ENCODE measurements at regions not wholly inside any gene's neighbourhood (a gene's known extent, or its start where the extent isn't known, plus 50 kb on each side); places are given as distances from the start of the nearest gene placed in this dataset.

DNA sequence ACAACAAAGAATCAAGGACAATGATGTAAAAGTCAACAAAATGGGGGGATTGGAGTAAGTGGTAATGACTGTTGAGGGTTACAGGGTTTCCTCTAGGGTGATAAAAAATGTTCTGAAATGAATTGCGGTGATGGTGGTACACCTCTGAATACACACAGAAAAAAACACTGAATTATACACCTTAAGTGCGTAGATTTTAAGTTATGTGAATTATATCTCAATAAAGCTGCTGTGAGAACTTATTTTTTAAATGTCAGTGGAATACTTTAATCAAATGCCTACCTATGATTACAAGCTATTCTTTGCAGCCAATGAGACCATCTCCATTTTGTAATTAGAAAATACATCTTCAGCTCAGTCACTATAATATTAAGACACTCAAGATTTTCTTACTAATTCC is 53.5 kb downstream of the ZNF608 start:
- Histone ChIP-seq H3K9me3 (ENCODE audit: insufficient read depth, low read depth, low read length) (no peaks in the 10 kb centered on the region), H3K9ac (ENCODE audit: low read depth, low read length) (no peak overlapping the region), H3K36me3 (ENCODE audit: insufficient read depth, low read length) (peaks cover 12% of the 10 kb centered on the region), H3K4me1 (ENCODE audit: insufficient read depth, low read length) (peaks cover 8% of the 10 kb centered on the region), H3K27me3 (ENCODE audit: insufficient read depth, low read length) (no peaks in the 10 kb centered on the region), H3K27ac (ENCODE audit: low read depth, low read length) (no peak overlapping the region), H3K4me3 (ENCODE audit: low read length) (no peak overlapping the region)
- no CpG with 5 or more reads among the region's 2 CpGs for WGBS

GRCh38 chr5:124692324-124692723 is 54.1 kb downstream of the ZNF608 start:
- no peak overlapping the region for H3K27ac ChIP-seq (ENCODE audit: low read depth, low read length)
- H3K9me3 ChIP-seq (ENCODE audit: insufficient read depth, low read depth, low read length), result no peaks in the 10 kb centered on the region
- H3K27me3 ChIP-seq (ENCODE audit: insufficient read depth, low read length), result no peaks in the 10 kb centered on the region
- H3K36me3 ChIP-seq (ENCODE audit: insufficient read depth, low read length), result peaks cover 12% of the 10 kb centered on the region
- H3K4me1 ChIP-seq (ENCODE audit: insufficient read depth, low read length), result peaks cover 7% of the 10 kb centered on the region
- no peak overlapping the region for H3K9ac ChIP-seq (ENCODE audit: low read depth, low read length)
- no peak overlapping the region for H3K4me3 ChIP-seq (ENCODE audit: low read length)
- 90% methylated on average over 3 of the region's 3 CpGs for WGBS

DNA sequence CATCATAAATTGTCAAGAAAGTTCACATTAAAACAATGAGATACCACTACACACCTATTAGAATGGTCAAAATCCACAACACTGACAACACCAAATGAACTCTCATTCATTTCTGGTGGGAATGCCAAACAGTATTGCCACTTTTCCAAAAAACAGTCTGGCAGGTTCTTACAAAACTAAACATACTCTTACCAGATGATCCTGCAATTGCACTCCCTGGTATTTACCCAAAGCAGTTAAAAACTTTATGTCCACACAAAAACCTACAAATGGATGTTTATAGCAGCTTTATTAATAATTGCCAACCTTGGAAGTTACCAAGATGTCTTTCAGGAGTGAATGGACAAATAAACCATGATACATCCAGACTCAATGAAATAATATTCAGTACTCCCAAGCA is 56.8 kb downstream of the ZNF608 start:
- H3K4me3 ChIP-seq (ENCODE audit: low read length), result no peak overlapping the region
- no peak overlapping the region for H3K27ac ChIP-seq (ENCODE audit: low read depth, low read length)
- H3K36me3 ChIP-seq (ENCODE audit: insufficient read depth, low read length), result peaks cover 8% of the 10 kb centered on the region
- no peak overlapping the region for H3K9ac ChIP-seq (ENCODE audit: low read depth, low read length)
- peaks cover 20% of the 10 kb centered on the region for H3K4me1 ChIP-seq (ENCODE audit: insufficient read depth, low read length)
- no peaks in the 10 kb centered on the region for H3K27me3 ChIP-seq (ENCODE audit: insufficient read depth, low read length)
- H3K9me3 ChIP-seq (ENCODE audit: insufficient read depth, low read depth, low read length), result no peaks in the 10 kb centered on the region

GRCh38 chr5:124686239-124687004 is 60.0 kb downstream of the ZNF608 start:
- H3K27ac ChIP-seq (ENCODE audit: low read depth, low read length), result no peak overlapping the region
- no peak overlapping the region for H3K4me3 ChIP-seq (ENCODE audit: low read length)
- H3K36me3 ChIP-seq (ENCODE audit: insufficient read depth, low read length), result peaks cover 7% of the 10 kb centered on the region
- H3K4me1 ChIP-seq (ENCODE audit: insufficient read depth, low read length), result peaks cover 21% of the 10 kb centered on the region; the same call in 1 of the 2 replicates
- no peaks in the 10 kb centered on the region for H3K9me3 ChIP-seq (ENCODE audit: insufficient read depth, low read depth, low read length)
- no peaks in the 10 kb centered on the region for H3K27me3 ChIP-seq (ENCODE audit: insufficient read depth, low read length)
- WGBS, result 90% methylated on average over 3 of the region's 3 CpGs
- no peak overlapping the region for H3K9ac ChIP-seq (ENCODE audit: low read depth, low read length)

DNA sequence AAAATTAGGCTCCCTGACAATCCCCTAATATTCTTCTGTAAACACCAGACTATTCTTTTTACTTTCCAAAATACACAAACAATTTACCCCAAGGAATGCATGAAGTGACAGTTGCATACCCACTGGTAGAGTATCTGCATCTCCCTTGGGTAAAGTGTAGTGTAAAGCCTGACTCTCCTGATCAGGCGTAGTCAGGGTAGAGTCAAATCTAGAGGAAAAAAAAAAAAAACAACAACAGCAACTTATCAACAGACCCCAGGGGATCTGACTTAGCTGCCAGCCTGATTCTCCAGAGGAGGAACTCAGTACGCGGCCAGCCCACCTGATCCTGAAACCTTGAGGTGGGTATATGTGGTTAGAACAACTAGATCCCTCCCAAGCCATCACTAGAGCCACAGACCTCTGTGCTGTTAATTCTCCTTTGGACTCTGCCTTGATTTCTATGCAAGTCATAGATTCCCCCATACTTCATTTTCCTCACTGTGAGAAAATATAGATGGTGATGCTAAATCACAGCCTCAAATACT is 61.0 kb downstream of the ZNF608 start:
- H3K9ac ChIP-seq (ENCODE audit: low read depth, low read length), result no peak overlapping the region
- no peak overlapping the region for H3K27ac ChIP-seq (ENCODE audit: low read depth, low read length)
- peaks cover 25% of the 10 kb centered on the region for H3K4me1 ChIP-seq (ENCODE audit: insufficient read depth, low read length)
- no CpG with 5 or more reads among the region's 3 CpGs for WGBS
- H3K36me3 ChIP-seq (ENCODE audit: insufficient read depth, low read length), result 0 out of 2 replicates have a peak, but pooled peaks cover 4% of the 10 kb centered on the region
- H3K4me3 ChIP-seq (ENCODE audit: low read length), result no peak overlapping the region
- no peaks in the 10 kb centered on the region for H3K9me3 ChIP-seq (ENCODE audit: insufficient read depth, low read depth, low read length)
- H3K27me3 ChIP-seq (ENCODE audit: insufficient read depth, low read length), result no peaks in the 10 kb centered on the region

DNA sequence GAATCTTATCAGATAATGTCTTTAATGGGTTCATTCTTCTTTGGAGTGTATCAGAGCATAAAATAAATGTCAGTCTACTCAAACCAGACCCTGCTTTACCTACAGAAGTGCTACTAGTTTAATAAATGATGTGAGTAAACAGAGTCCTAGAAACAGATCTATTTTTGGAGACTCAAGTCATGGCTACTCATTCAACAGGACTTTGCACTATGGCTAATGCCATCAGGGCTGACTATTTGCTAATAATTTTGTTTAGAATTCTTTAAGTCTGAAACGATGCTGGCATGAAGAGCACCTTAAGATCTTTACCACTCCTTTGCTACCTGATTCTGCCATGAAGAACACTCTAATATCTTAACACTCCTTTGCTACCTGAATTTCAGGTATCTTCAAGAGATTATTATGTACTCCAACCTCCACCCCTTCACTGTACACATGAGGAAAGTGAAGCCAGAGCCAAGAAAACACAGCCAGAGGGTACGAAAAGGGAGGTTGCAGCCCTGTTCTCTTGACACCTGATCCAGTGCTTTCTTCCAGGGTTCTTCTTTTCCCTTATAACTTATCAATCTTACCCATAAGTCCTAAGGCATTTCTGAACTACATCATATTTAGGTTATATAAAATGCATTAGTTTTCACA is 62.4 kb downstream of the ZNF608 start:
- whole genome bisulfite sequencing, result 97% methylated on average over 2 of the region's 2 CpGs
- no peak overlapping the region for H3K9ac ChIP-seq (ENCODE audit: low read depth, low read length)
- H3K4me3 ChIP-seq (ENCODE audit: low read length), result no peak overlapping the region
- no peak overlapping the region for H3K27ac ChIP-seq (ENCODE audit: low read depth, low read length)
- no peaks in the 10 kb centered on the region for H3K9me3 ChIP-seq (ENCODE audit: insufficient read depth, low read depth, low read length)
- H3K4me1 ChIP-seq (ENCODE audit: insufficient read depth, low read length), result peaks cover 39% of the 10 kb centered on the region
- H3K27me3 ChIP-seq (ENCODE audit: insufficient read depth, low read length), result no peaks in the 10 kb centered on the region
- 0 out of 2 replicates have a peak, but pooled peaks cover 4% of the 10 kb centered on the region for H3K36me3 ChIP-seq (ENCODE audit: insufficient read depth, low read length)

- no peak overlapping the region for H3K4me3 ChIP-seq (ENCODE audit: low read length)
- H3K9me3 ChIP-seq (ENCODE audit: insufficient read depth, low read depth, low read length), result no peaks in the 10 kb centered on the region
- H3K27me3 ChIP-seq (ENCODE audit: insufficient read depth, low read length), result no peaks in the 10 kb centered on the region
- H3K36me3 ChIP-seq (ENCODE audit: insufficient read depth, low read length), result no peaks in the 10 kb centered on the region
- peak overlapping the region; percentile 23; the same call in 1 of the 2 replicates for H3K27ac ChIP-seq (ENCODE audit: low read depth, low read length)
- WGBS, result 83% methylated on average over 3 of the region's 4 CpGs
- H3K9ac ChIP-seq (ENCODE audit: low read depth, low read length), result 0 out of 2 replicates have a peak overlapping the region, but pooled peaks have one; percentile 3
- H3K4me1 ChIP-seq (ENCODE audit: insufficient read depth, low read length), result peaks cover 58% of the 10 kb centered on the region
Observed at GRCh38 chr5:124679578-124680199, 66.8 kb downstream of the ZNF608 start.

DNA sequence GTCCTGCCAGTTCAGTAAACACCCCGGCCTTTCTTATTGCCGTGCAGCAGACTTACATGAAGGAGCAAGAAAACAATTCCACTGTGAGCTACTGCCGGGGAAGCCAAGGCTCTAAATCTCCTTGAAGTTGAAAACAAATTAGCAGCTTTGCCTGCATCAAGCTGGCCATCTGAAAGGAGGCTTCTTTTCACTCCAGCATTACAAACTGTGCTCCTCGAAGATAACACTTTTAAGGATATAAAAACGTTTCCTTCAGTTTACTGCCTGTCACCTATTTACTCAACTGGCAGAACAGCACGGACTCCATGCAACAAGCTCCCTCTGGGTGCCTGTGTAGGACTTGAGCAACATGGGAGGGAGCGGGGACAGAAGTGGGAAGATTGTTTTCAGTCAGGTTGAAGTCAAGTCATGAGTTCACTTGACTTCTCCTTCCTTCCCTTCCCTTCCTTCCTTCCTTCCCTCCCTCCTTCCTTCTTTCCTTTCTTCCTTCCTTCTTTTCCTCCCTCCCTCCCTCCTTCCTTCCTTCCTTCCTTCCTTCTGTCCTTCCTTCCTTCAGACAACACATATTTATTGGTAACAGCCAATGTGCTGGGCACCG is 67.4 kb downstream of the ZNF608 start:
- Histone ChIP-seq H3K27ac (ENCODE audit: low read depth, low read length) (peak overlapping the region; percentile 36; the same call in 1 of the 2 replicates), H3K36me3 (ENCODE audit: insufficient read depth, low read length) (no peaks in the 10 kb centered on the region), H3K4me3 (ENCODE audit: low read length) (no peak overlapping the region), H3K9ac (ENCODE audit: low read depth, low read length) (no peak overlapping the region), H3K9me3 (ENCODE audit: insufficient read depth, low read depth, low read length) (no peaks in the 10 kb centered on the region), H3K4me1 (ENCODE audit: insufficient read depth, low read length) (peaks cover 56% of the 10 kb centered on the region), H3K27me3 (ENCODE audit: insufficient read depth, low read length) (no peaks in the 10 kb centered on the region)
- 75% methylated on average over 8 of the region's 8 CpGs for WGBS

GRCh38 chr5:124678468-124678867 is 68.0 kb downstream of the ZNF608 start:
- no peak overlapping the region for H3K9ac ChIP-seq (ENCODE audit: low read depth, low read length)

GRCh38 chr5:124677374-124678351 is 68.8 kb downstream of the ZNF608 start:
- 89% methylated on average over 9 of the region's 9 CpGs for WGBS
- Histone ChIP-seq H3K36me3 (ENCODE audit: insufficient read depth, low read length) (no peaks in the 10 kb centered on the region), H3K4me3 (ENCODE audit: low read length) (no peak overlapping the region), H3K9ac (ENCODE audit: low read depth, low read length) (no peak overlapping the region), H3K27me3 (ENCODE audit: insufficient read depth, low read length) (no peaks in the 10 kb centered on the region), H3K27ac (ENCODE audit: low read depth, low read length) (0 out of 2 replicates have a peak overlapping the region, but pooled peaks have one; percentile 36), H3K4me1 (ENCODE audit: insufficient read depth, low read length) (peaks cover 66% of the 10 kb centered on the region), H3K9me3 (ENCODE audit: insufficient read depth, low read depth, low read length) (no peaks in the 10 kb centered on the region)

More at GRCh38 chr5:124678468-124678867, 68.0 kb downstream of the ZNF608 start:
- no peak overlapping the region for H3K4me3 ChIP-seq (ENCODE audit: low read length)
- H3K36me3 ChIP-seq (ENCODE audit: insufficient read depth, low read length), result no peaks in the 10 kb centered on the region
- no peaks in the 10 kb centered on the region for H3K9me3 ChIP-seq (ENCODE audit: insufficient read depth, low read depth, low read length)
- 91% methylated on average over 4 of the region's 4 CpGs for WGBS
- H3K27me3 ChIP-seq (ENCODE audit: insufficient read depth, low read length), result no peaks in the 10 kb centered on the region
- H3K4me1 ChIP-seq (ENCODE audit: insufficient read depth, low read length), result peaks cover 58% of the 10 kb centered on the region
- H3K27ac ChIP-seq (ENCODE audit: low read depth, low read length), result peak overlapping the region; percentile 36

Data from HUES64 (cell line).